Adrenal gland (tissue), 5 donors: ENCODE measurements at regions not wholly inside any gene's neighbourhood (a gene's known extent, or its start where the extent isn't known, plus 50 kb on each side); places are given as distances from the start of the nearest gene placed in this dataset.

ENCODE experiments used
- CTCF ChIP-seq, 6 experiments: fragments of 450-650 bp in 4 of 6; fragments of 200-600 bp in 2 of 6; sonication (generic) in 1 of 6; IDR thresholded peaks; 1 replicate in 5 of 6; 2 replicates in 1 of 6; pipeline versions ENCODE4 v1.5.1 to v1.8.0; 2016 to 2021; ENCODE audit warnings: antibody characterized with exemption in 6 of 6, mild to moderate bottlenecking in 2 of 6, moderate library complexity in 1 of 6
- POLR2A ChIP-seq, 2 donors: fragments of 450-650 bp; IDR thresholded peaks; one replicate each; pipeline ENCODE4 v1.6.1; 2017; ENCODE audit warnings: antibody characterized with exemption in 2 of 2, mild to moderate bottlenecking in 2 of 2, moderate library complexity in 1 of 2
- donor health status: DM: no; HTN: no; CAD: no.

- TF ChIP-seq CTCF (IDR thresholded peaks at IDR 0.05) (peak; percentile 95 to 99 (median 98)), POLR2A (IDR thresholded peaks at IDR 0.05) (peak; percentile 51 to 88)
Observed at GRCh38 chr2:41840702-41841551, 206.9 kb upstream of the PKDCC start.
